ENCODE measurements at regions not wholly inside any gene's neighbourhood (a gene's known extent, or its start where the extent isn't known, plus 50 kb on each side); places are given as distances from the start of the nearest gene placed in this dataset.

DNA sequence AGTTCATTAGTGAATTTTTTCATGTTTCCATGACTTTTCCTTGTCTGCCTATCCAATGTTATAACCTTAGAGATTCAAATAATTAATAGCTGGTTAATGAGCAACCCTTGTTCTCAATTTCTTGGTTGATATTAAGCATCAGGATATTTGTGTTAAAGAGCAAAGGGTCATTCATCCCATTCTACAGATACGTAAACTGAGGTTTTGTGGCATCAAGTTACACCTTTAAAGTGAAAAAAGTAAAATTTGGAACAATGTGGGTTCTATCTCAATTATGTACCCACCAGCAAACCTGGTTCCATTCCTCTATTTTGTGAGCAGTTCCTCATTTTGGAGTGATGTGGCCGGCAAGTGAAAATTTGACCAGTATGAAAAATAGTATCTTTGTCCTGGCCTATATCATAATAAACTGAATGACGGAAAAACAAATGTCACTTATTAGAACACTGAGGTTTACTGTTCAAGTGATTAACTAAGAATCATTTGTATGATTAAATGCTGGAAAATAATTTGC is 220.5 kb upstream of the ATP5MC3 start:
- TF ChIP-seq KDM1A (IDR thresholded peaks at IDR 0.05; ENCODE audit: borderline replicate concordance, low read length) (no peak), TAF1 (IDR thresholded peaks at IDR 0.05; ENCODE audit: low read depth, low read length) (no peak), YY1 (IDR thresholded peaks at IDR 0.05; ENCODE audit: low read depth, low read length) (no peak)
- TF ChIP-seq, protein P1, sequence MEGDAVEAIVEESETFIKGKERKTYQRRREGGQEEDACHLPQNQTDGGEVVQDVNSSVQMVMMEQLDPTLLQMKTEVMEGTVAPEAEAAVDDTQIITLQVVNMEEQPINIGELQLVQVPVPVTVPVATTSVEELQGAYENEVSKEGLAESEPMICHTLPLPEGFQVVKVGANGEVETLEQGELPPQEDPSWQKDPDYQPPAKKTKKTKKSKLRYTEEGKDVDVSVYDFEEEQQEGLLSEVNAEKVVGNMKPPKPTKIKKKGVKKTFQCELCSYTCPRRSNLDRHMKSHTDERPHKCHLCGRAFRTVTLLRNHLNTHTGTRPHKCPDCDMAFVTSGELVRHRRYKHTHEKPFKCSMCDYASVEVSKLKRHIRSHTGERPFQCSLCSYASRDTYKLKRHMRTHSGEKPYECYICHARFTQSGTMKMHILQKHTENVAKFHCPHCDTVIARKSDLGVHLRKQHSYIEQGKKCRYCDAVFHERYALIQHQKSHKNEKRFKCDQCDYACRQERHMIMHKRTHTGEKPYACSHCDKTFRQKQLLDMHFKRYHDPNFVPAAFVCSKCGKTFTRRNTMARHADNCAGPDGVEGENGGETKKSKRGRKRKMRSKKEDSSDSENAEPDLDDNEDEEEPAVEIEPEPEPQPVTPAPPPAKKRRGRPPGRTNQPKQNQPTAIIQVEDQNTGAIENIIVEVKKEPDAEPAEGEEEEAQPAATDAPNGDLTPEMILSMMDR (IDR thresholded peaks at IDR 0.05; ENCODE audit: control extremely low read depth in 1 of 3, insufficient read depth in 1 of 3, low read depth in 1 of 3, low read length in 3 of 3), result no peak

Measured in H1 (cell line).